Activated naive CD4-positive, alpha-beta T cell treated with anti-CD3 and anti-CD28 coated beads for 36 hours (primary cell): ENCODE measurements at regions not wholly inside any gene's neighbourhood (a gene's known extent, or its start where the extent isn't known, plus 50 kb on each side); places are given as distances from the start of the nearest gene placed in this dataset.

Experiments
- CTCF ChIA-PET: fragments of 350-600 bp; sonication (Branson Sonifier 250); formaldehyde crosslinking; loops from one replicate; lab custom pipeline; 2021; ENCODE audit warnings: antibody characterized with exemption; lab: Charles Lee
- DNase-seq: peaks from one replicate; pipeline ENCODE4 v3.0.0-alpha.2; 2020
- H3K27ac Mint-ChIP-seq: one replicate; pipeline ENCODE4 v1.8.0; 2021; ENCODE audit warnings: mild to moderate bottlenecking, mixed read lengths
- H3K27me3 Mint-ChIP-seq: one replicate; pipeline ENCODE4 v1.8.0; 2021; ENCODE audit warnings: low read depth, mixed read lengths
- H3K36me3 Mint-ChIP-seq: one replicate; pipeline ENCODE4 v1.8.0; 2021; ENCODE audit warnings: low read depth, mixed read lengths
- H3K4me1 Mint-ChIP-seq: one replicate; pipeline ENCODE4 v1.8.0; 2021; ENCODE audit warnings: low read depth, mixed read lengths
- H3K4me3 Mint-ChIP-seq: one replicate; pipeline ENCODE4 v1.8.0; 2021; ENCODE audit warnings: mild to moderate bottlenecking, moderate library complexity, mixed read lengths
- H3K9me3 Mint-ChIP-seq: one replicate; pipeline ENCODE4 v1.8.0; 2021; ENCODE audit warnings: mixed read lengths
- intact Hi-C: fragments of 100-400 bp; cut with micrococcal nuclease; formaldehyde crosslinking; loops from one replicate; pipeline ENCODE4 v1.15.1; 2023

DNA sequence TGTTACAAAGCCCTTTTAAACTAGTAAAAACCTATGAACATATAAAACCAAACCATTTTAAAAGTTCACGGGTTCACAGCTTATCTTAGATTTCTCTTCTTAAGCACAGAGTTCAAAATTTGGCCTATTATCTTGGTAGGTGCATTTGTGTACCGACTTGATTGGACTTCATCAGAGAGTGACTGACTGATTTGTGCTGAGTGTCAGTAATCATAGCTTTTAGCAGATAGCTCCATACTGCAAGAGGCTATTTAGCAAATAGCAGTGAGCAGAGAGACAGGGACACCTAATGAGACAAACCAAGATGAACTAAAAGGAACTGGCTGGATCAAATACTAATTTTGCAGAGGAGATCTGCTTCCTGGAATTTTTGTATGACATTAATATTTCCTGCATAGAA lies 274.5 kb downstream of the PRR16 start:
- Mint-ChIP-seq H3K27ac (no peak overlapping the region), H3K27me3 (no peaks in the 10 kb centered on the region), H3K36me3 (no peaks in the 10 kb centered on the region), H3K4me1 (no peaks in the 10 kb centered on the region), H3K9me3 (peaks cover 3% of the 10 kb centered on the region), H3K4me3 (no peak overlapping the region)
- CTCF ChIA-PET, result no interaction called here
- intact Hi-C loops, result no loop called here
- no peak for DNase-seq

- Mint-ChIP-seq H3K27me3 (no peaks in the 10 kb centered on the region), H3K27ac (no peak overlapping the region), H3K36me3 (no peaks in the 10 kb centered on the region), H3K4me1 (no peaks in the 10 kb centered on the region), H3K9me3 (peaks cover 3% of the 10 kb centered on the region), H3K4me3 (no peak overlapping the region)
- DNase-seq, result no peak
- intact Hi-C loops, result no loop called here
- CTCF ChIA-PET, result no interaction called here
Measured at GRCh38 chr5:120740989-120741388, 276.9 kb downstream of the PRR16 start.

GRCh38 chr5:120748474-120748873 lies 284.4 kb downstream of the PRR16 start:
- Mint-ChIP-seq H3K4me3 (no peak overlapping the region), H3K4me1 (no peaks in the 10 kb centered on the region), H3K27me3 (no peaks in the 10 kb centered on the region), H3K36me3 (no peaks in the 10 kb centered on the region), H3K27ac (no peak overlapping the region), H3K9me3 (no peaks in the 10 kb centered on the region)
- CTCF ChIA-PET, result no interaction called here
- no peak for DNase-seq
- intact Hi-C loops, result no loop called here

- Mint-ChIP-seq H3K4me3 (no peak overlapping the region), H3K4me1 (no peaks in the 10 kb centered on the region), H3K9me3 (no peaks in the 10 kb centered on the region), H3K27me3 (no peaks in the 10 kb centered on the region), H3K27ac (no peak overlapping the region), H3K36me3 (no peaks in the 10 kb centered on the region)
- DNase-seq, result no peak
- CTCF ChIA-PET, result no interaction called here
- intact Hi-C loops, result no loop called here
Measured at GRCh38 chr5:120749737-120750136, 285.6 kb downstream of the PRR16 start.

GRCh38 chr5:120759587-120759986 lies 295.5 kb downstream of the PRR16 start:
- intact Hi-C loops, result no loop called here
- no peak overlapping the region for H3K27ac Mint-ChIP-seq
- H3K4me3 Mint-ChIP-seq, result no peak overlapping the region
- CTCF ChIA-PET, result no interaction called here
- no peak for DNase-seq
- no peaks in the 10 kb centered on the region for H3K4me1 Mint-ChIP-seq
- H3K9me3 Mint-ChIP-seq, result peaks cover 9% of the 10 kb centered on the region
- H3K36me3 Mint-ChIP-seq, result no peaks in the 10 kb centered on the region
- no peaks in the 10 kb centered on the region for H3K27me3 Mint-ChIP-seq

DNA sequence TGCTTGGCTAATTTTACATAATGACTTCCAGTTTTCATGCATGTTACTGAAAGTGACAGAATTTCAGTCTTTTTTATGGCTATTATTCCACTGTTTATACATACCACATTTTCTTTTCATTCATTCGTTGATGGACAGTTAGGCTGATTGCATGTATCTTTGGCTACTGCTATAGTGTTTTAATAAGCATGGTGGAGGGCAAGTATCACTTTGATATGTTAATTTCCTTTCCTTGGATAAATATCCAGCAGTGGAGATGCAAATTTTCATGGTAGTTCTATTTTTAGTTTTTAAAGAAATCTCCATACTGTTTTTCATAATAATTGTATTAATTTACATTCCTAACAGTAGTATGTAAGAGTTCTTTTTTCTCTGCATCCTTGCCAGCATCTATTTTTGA lies 297.9 kb downstream of the PRR16 start:
- CTCF ChIA-PET, result no interaction called here
- intact Hi-C loops, result no loop called here
- DNase-seq, result no peak
- Mint-ChIP-seq H3K27me3 (no peaks in the 10 kb centered on the region), H3K27ac (no peak overlapping the region), H3K4me3 (no peak overlapping the region), H3K9me3 (no peaks in the 10 kb centered on the region), H3K36me3 (no peaks in the 10 kb centered on the region), H3K4me1 (no peaks in the 10 kb centered on the region)

DNA sequence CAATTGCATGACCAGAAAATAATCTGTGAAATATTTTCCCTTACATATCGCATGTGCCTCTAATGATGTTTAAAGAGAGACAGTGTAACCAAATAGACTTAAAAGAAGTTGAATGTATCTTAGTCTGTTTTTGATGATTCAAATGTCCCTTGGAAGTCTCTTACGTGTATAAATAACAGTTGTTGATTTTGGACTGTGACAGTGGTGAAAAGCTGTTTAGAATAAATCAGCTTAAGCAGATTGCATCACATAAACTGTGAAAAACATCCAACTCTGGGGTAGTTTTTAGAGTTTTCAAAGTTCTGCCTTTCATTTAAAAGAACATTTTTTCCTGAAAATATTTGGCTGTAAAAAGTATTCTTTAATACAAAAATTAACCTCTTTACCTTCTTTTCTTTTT lies 301.1 kb downstream of the PRR16 start:
- H3K9me3 Mint-ChIP-seq, result no peaks in the 10 kb centered on the region
- no peaks in the 10 kb centered on the region for H3K36me3 Mint-ChIP-seq
- CTCF ChIA-PET, result no interaction called here
- no peaks in the 10 kb centered on the region for H3K4me1 Mint-ChIP-seq
- no peaks in the 10 kb centered on the region for H3K27me3 Mint-ChIP-seq
- no peak for DNase-seq
- intact Hi-C loops, result loop anchor here (5.0 kb wide), 1 partner anchor 1402 kb away; no protein-coding TSS in a partner anchor
- H3K4me3 Mint-ChIP-seq, result no peak overlapping the region
- no peak overlapping the region for H3K27ac Mint-ChIP-seq

DNA sequence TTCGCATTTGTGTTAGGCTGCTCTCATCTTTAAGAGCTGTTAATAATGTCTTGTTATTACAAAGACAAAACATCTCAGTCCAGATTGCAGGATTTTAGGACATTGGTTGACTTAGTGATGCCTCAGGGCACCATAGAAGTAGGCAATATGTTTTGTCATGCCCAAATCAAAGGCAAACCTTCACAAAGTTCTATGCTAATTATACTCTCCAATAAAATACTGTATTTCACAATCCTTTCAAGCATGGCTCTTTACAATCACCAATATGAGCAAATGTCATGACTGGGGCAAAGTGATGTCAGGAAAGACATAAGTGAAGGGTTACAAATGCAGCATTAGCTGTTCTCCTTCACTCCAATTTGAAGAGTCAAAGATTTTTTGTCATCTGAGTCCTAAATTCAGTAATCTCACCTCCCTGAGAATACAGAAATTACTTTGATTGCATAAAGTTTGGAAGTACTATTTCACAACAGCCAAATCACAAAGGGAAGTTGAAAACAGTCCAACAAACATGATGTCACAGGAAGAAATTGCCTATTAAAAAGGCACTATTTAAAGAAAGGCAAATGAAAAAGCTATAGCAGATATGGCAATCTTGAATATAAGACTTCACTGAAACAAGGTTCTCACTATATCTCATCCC lies 303.2 kb downstream of the PRR16 start:
- H3K4me1 Mint-ChIP-seq, result no peaks in the 10 kb centered on the region
- H3K36me3 Mint-ChIP-seq, result no peaks in the 10 kb centered on the region
- no peaks in the 10 kb centered on the region for H3K9me3 Mint-ChIP-seq
- intact Hi-C loops, result loop anchor here (5.0 kb wide), 1 partner anchor 1400 kb away; no protein-coding TSS in a partner anchor
- CTCF ChIA-PET, result no interaction called here
- no peak overlapping the region for H3K27ac Mint-ChIP-seq
- no peaks in the 10 kb centered on the region for H3K27me3 Mint-ChIP-seq
- no peak overlapping the region for H3K4me3 Mint-ChIP-seq
- DNase-seq, result no peak

DNA sequence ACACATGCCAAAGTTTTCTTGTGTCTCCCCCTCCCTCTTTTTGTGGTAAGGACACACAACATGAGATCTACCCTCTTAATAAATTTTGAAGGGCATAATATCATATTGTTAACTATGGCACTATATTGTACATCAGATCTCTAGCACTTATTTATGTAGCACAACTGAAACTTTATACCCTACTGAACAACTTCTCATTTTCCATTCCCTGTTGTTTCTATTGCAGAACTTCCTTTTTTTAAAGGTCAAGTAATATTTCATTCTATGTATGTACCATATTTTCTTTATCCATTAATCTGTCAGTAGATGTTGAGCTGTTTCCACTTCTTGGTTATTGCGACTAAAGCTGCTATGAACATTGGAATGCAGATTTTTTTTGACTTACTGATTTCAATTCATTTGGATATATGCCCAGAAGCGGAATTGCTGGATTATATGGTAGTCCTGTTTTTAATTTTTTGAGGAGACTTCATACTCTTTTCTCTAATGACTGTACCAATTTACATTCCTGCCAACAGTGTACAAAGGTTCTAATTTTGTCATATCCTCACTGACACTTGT lies 305.3 kb downstream of the PRR16 start:
- intact Hi-C loops, result loop anchor here (5.0 kb wide), 1 partner anchor 1398 kb away; no protein-coding TSS in a partner anchor
- CTCF ChIA-PET, result no interaction called here
- no peak overlapping the region for H3K4me3 Mint-ChIP-seq
- H3K9me3 Mint-ChIP-seq, result no peaks in the 10 kb centered on the region
- H3K36me3 Mint-ChIP-seq, result no peaks in the 10 kb centered on the region
- no peak overlapping the region for H3K27ac Mint-ChIP-seq
- H3K27me3 Mint-ChIP-seq, result no peaks in the 10 kb centered on the region
- no peak for DNase-seq
- no peaks in the 10 kb centered on the region for H3K4me1 Mint-ChIP-seq

- Mint-ChIP-seq H3K36me3 (no peaks in the 10 kb centered on the region), H3K9me3 (no peaks in the 10 kb centered on the region), H3K27ac (no peak overlapping the region), H3K27me3 (no peaks in the 10 kb centered on the region), H3K4me1 (no peaks in the 10 kb centered on the region), H3K4me3 (no peak overlapping the region)
- CTCF ChIA-PET, result no interaction called here
- intact Hi-C loops, result no loop called here
- no peak for DNase-seq
Measured at GRCh38 chr5:120771202-120771601, 307.1 kb downstream of the PRR16 start.

GRCh38 chr5:120778491-120779484 lies 314.7 kb downstream of the PRR16 start:
- Mint-ChIP-seq H3K4me1 (no peaks in the 10 kb centered on the region), H3K4me3 (no peak overlapping the region), H3K36me3 (no peaks in the 10 kb centered on the region), H3K27ac (no peak overlapping the region), H3K9me3 (no peaks in the 10 kb centered on the region), H3K27me3 (no peaks in the 10 kb centered on the region)
- intact Hi-C loops, result no loop called here
- DNase-seq, result no peak
- CTCF ChIA-PET, result no interaction called here

- intact Hi-C loops, result no loop called here
- H3K27me3 Mint-ChIP-seq, result no peaks in the 10 kb centered on the region
- no peaks in the 10 kb centered on the region for H3K36me3 Mint-ChIP-seq
- CTCF ChIA-PET, result no interaction called here
- no peak overlapping the region for H3K4me3 Mint-ChIP-seq
- no peak overlapping the region for H3K27ac Mint-ChIP-seq
- H3K9me3 Mint-ChIP-seq, result peaks cover 1% of the 10 kb centered on the region
- no peak for DNase-seq
- H3K4me1 Mint-ChIP-seq, result no peaks in the 10 kb centered on the region
Measured at GRCh38 chr5:120779674-120780073, 315.6 kb downstream of the PRR16 start.
